HG03460 (cell line): ENCODE measurements at regions not wholly inside any gene's neighbourhood (a gene's known extent, or its start where the extent isn't known, plus 50 kb on each side); places are given as distances from the start of the nearest gene placed in this dataset.

Experiments used
- ATAC-seq: cut with Tn5 transposase; IDR thresholded peaks from one replicate; pipeline ENCODE4 v1.9.1; 2021; ENCODE audit not compliant: unreplicated experiment

GRCh38 chr7:41313171-41313570 is 389.7 kb downstream of the INHBA start:
- no peak for ATAC-seq

- ATAC-seq, result no peak
Measured at GRCh38 chr7:41312235-41312634, 390.7 kb downstream of the INHBA start.

- no peak for ATAC-seq
Measured at GRCh38 chr7:41311301-41311700, 391.6 kb downstream of the INHBA start.

DNA sequence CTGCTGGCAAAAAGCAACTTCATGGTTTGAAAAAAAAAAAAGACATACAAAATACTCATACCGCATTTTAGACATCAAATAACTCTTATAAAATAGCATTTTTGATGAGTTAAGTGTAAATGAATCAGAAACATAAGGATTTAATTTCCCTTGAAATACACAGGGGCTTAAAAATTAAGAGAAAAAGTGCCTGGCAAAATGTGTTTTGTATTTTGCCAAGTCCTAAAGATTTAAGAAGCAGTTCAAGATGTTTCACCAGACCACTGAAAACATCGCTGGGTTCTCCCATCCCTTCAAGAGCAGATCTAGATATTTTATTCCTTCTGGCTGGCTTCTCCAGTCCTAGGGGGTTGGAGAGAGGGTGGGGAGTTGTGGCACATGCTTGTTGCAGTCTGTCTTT is 396.4 kb downstream of the INHBA start:
- ATAC-seq, result no peak

DNA sequence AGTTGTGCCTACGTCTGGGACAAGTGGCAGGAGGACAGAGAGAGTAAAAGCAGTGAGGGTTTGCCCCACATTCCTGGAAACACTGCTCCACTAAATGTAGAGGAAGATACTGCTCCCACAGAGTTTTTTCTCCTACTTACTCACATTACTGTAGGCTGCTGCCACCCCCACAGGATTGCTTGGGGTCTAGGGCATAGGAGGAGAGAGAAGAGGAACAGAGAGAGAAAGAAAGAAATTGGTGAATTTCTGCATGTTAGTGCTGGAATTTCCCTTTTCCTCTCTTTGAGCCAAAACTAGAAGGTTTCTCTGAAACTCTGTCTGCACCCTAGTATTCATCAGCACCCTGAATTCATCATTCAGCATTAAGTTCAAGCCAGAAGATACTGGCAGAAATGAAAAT is 397.9 kb downstream of the INHBA start:
- no peak for ATAC-seq

DNA sequence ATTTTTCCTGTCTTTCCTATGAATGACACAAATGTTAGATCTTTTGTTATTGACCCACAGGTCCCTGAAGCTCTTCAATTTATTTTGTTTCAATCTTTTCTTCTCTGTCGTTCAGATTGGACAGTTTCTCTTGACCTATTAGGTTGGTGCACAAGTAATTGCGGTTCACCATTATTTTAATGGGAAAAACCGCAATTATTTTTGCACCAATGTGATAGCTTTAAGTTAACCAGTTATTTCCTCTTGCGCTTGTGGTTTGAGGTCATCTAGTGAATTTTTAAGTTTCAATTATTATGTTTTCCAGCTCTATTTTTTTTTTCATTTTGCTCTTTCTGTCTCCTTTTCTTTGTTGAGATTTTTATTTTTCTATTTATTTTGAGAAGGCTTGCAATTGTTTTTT is 399.2 kb downstream of the INHBA start:
- no peak for ATAC-seq

DNA sequence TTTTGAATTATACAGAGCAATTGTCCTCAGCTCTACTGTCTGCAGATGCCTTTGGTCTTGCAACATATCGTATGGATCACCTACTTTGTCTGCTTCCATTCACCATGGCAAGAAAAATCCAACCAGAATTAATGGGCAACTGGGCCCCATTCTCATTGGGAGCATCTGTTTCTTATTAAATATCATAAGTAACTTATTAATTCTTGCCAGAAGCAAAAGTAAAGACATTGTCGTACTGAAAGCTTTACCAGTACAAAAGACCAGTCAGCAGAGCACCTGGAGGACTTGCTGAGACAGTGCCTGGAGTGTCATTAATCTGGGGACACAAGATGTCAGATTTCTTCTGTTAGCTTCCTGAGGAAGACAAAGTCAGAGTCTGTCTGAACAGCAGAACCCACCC is 404.5 kb downstream of the INHBA start:
- no peak for ATAC-seq

DNA sequence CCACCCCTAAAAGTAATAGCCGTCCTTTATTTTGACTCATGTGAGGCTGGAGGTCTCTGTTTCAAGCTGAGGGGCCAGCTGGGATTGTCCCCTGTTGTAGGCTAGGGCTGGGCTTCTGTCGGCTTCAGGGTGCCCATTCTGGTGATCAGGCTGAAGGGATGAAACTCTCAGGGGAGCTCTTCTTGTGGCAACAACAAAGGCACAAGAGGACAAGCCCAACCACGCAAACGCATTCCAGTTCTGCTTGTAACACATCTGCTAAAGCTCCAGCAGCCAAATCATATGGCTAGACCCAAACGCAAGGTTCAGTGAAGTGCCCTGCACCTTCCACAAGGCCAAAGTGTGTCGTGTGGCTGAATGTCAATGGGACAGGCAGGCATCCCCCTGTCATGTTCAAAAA is 405.7 kb downstream of the INHBA start:
- no peak for ATAC-seq

DNA sequence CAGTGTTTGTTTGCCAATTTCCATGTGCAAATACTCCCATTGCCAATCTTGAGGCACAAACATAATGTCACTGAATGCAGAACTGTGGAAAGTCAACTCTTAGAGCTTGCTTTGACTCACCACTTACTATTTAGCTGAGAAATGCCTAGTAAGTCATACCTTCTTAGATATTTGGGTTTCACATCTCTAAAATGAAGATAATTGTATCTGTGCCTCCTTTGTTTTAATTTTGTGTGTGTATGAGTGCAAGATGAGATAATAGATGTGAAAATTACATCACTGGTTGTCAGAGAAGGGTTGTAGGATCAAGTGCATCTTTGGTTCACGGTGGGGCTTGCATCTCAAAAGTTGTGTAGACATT is 407.5 kb downstream of the INHBA start:
- no peak for ATAC-seq

DNA sequence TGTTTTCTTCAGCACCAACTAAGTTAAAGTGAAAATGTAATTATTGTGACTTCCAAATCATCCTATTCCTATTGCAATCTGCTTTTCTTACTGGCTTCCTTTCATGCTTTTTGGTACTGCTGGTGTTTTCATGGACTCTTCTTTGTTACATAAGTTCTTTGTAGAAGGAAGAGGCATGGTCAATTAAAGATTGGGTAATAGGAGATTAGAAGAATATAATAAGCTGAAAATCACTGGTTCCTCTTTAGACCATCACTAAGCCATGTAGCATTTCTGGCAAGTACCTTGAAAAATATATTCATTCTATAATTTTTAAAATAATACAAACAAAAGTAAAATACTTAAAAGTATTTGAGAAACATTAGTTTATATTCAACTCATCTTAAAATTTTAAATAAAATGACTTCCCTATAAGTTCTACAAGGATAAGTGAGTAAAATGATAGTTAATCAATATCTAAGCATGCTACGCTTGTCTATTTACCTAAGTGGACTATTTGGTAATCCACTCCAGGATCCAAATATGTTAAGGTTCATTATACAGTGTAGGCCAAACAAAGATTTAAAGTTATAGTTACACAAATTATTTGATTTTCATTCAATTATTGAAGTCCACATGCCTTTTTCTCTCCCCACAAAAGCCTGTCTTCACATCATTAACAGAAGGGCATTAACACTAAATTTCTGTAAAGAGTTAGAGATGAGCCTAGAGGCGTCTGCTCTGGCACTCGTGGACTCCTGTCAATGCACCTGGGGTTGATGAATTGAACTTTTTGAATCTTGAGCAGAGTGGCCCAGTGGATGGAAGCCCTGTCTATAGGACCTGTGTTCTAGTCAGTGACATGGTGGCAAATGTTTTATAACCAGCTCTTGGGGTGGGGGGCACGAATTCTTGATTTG is 408.1 kb downstream of the INHBA start:
- ATAC-seq, result no peak

DNA sequence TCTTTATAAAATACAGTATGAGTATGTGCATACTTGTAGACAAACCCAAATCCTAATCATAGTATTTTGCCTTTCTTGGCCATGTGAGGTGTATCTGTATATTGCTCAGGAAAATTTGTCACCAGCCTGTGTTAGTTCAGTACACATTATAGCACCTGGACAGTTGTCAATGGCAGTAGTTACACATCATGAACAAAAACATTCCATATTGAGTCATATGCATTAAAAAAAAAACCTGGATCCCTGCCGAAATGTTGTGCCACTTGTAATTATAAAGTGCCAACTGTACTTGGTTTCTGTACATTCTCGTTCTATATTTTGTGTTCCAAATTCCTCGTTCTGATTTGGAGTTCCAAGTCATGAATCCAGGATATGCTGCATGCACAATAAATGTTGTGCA is 410.4 kb downstream of the INHBA start:
- ATAC-seq, result no peak

- no peak for ATAC-seq
Measured at GRCh38 chr7:41287559-41288335, 415.1 kb downstream of the INHBA start.

GRCh38 chr7:41280491-41280890 is 422.4 kb downstream of the INHBA start:
- ATAC-seq, result no peak

DNA sequence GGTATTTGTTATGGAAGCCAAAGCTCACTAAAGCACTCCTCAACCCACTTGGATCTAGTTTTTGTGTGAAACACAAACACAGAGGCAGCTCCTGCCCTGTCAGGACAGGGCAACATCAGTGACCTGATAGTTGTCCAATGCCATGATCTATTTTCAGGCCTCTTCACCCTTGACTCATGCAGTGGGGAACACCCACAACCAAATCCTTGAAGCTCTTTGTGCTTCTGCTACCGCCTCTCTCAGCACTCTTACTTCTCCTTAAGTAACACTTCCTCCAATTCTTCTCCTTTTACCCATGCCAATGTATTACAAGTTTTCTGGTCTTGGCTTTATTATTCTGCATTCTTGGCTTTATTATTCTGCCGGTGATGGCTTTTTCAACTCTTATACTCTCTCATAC is 425.3 kb downstream of the INHBA start:
- no peak for ATAC-seq

GRCh38 chr7:41275255-41275654 is 427.6 kb downstream of the INHBA start:
- no peak for ATAC-seq

DNA sequence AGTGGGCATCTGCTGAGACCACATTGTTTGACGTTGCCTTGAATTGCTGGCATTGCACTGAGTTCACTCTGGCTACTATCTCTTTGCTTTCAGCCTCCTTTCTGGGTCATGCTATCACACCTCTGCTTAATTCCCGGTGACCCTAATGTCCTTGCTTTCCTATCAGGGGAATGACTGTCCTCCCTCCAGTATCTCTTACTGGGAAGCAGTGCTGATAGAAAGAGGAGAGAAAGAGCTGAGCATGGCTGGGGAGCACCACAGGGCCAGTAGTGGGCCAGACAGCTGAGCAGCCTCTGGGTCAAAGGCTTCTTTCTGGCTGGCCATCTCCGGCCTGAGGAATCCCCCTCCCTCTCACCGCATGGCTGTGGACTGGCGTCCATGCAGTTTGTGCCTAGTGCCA is 428.7 kb downstream of the INHBA start:
- ATAC-seq, result no peak

- ATAC-seq, result no peak
Measured at GRCh38 chr7:41272664-41273063, 430.2 kb downstream of the INHBA start.

DNA sequence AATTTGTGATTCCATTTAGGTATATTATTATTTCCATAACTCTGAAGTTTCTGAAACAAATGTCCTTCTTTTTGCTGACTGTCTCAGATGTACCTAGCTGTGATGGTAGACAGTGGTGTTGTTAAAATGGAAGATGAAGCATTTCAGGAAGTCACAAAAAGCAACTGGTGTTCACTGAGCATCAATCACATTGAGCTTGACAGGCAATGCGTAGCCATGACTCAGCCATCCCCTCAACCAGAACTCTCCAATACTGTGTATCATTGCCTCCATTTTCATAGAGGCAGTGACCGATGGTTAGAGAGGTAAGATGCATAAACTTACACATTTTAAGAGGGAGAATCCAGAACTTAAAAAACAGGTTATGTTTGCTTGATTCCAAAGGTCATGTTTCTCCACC is 434.0 kb downstream of the INHBA start:
- no peak for ATAC-seq

GRCh38 chr7:41261080-41261479 is 441.8 kb downstream of the INHBA start:
- no peak for ATAC-seq

- no peak for ATAC-seq
Measured at GRCh38 chr7:41257660-41258059, 445.2 kb downstream of the INHBA start.

DNA sequence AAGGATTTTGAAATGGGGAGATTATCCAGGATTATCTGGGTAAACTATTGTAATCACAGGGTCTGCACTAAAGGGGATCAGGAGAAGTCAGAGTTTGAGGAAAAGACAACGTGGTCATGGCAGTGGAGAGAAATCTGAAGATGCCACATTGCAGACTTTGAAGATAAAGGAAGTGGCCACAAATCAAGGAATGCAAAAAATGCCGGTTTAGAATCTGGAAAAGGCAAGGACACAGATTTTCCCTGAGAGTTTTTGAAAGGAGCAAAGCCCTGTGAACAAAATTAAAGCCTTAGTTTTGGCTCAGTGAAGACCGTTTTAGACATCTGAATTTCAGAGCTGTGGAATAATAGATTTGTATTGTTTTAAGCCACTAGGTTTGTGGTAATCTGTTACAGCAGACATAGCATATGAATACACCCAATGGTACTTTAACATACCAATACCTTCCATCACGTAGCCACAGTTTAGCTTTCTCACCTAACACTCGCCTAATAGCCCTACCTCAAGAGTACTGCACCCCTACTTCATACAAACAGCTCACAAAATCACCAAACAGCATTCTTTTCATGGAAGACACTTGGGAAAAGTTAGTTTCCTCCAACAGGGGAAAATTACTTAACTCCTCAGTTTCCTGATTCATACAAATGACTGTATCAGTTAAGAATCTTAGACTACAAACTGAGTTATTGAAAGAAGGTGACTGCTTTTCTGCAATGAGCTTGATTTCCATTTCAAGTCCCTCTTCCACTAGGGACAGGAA is 446.5 kb downstream of the INHBA start:
- no peak for ATAC-seq

GRCh38 chr7:41255716-41256115 is 447.2 kb downstream of the INHBA start:
- ATAC-seq, result no peak
